ENCODE measurements at regions not wholly inside any gene's neighbourhood (a gene's known extent, or its start where the extent isn't known, plus 50 kb on each side); places are given as distances from the start of the nearest gene placed in this dataset.

DNA sequence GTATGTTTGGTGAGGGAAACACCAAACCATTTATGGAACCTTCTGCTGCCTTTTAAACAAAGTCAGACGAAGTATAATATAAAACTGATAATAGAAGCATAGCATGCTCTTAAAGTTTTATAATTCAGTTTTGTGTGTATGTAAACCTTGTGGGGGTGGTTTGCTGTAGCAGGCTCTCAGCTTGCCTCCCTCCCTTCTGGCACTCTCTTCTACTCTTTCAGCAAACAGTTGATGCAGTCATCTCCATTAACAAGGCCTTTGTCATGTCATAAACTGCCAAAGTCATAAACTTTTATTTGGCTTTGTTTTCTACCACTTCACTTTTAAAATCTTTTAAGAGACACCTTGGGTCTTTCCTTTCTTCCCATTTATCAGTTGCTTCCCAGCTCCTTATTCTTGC is 448.2 kb upstream of the SETBP1 start:
- TF ChIP-seq, protein P1, sequence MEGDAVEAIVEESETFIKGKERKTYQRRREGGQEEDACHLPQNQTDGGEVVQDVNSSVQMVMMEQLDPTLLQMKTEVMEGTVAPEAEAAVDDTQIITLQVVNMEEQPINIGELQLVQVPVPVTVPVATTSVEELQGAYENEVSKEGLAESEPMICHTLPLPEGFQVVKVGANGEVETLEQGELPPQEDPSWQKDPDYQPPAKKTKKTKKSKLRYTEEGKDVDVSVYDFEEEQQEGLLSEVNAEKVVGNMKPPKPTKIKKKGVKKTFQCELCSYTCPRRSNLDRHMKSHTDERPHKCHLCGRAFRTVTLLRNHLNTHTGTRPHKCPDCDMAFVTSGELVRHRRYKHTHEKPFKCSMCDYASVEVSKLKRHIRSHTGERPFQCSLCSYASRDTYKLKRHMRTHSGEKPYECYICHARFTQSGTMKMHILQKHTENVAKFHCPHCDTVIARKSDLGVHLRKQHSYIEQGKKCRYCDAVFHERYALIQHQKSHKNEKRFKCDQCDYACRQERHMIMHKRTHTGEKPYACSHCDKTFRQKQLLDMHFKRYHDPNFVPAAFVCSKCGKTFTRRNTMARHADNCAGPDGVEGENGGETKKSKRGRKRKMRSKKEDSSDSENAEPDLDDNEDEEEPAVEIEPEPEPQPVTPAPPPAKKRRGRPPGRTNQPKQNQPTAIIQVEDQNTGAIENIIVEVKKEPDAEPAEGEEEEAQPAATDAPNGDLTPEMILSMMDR (IDR thresholded peaks at IDR 0.05; ENCODE audit: insufficient read depth, low read depth, low read length), result no peak
- TF ChIP-seq EZH2 (IDR thresholded peaks at IDR 0.05; ENCODE audit: insufficient read depth, low read length), result no peak
